Inflammatory macrophage treated with lipopolysaccharide for 1 hour (primary cell): ENCODE measurements at regions not wholly inside any gene's neighbourhood (a gene's known extent, or its start where the extent isn't known, plus 50 kb on each side); places are given as distances from the start of the nearest gene placed in this dataset.
"Not testable (repeated sequence)": the region's sequence is repeated elsewhere in the genome, so short reads cannot be mapped to it uniquely, and the experiment has no call there.

Experiments used
- DNase-seq, 2 donors: peaks; one replicate each; pipeline ENCODE4 v3.0.0-alpha.2; 2020 to 2022

GRCh38 chr5:97545446-97545845, 362.4 kb upstream of the RIOK2 start:
- no peak for DNase-seq

- DNase-seq = no peak
Measured at GRCh38 chr5:97545886-97546535, 363.0 kb upstream of the RIOK2 start.

GRCh38 chr5:97547430-97547829, 364.4 kb upstream of the RIOK2 start:
- no peak for DNase-seq

GRCh38 chr5:97547999-97548738, 365.1 kb upstream of the RIOK2 start:
- DNase-seq = peak; percentile 66 to 68

- DNase-seq = no peak
Measured at GRCh38 chr5:97548739-97549080, 365.7 kb upstream of the RIOK2 start.

GRCh38 chr5:97549496-97549895, 366.4 kb upstream of the RIOK2 start:
- no peak for DNase-seq

- no peak for DNase-seq
Measured at GRCh38 chr5:97550164-97550563, 367.1 kb upstream of the RIOK2 start.

- DNase-seq = no peak
Measured at GRCh38 chr5:97550818-97551217, 367.8 kb upstream of the RIOK2 start.

- DNase-seq = no peak
Measured at GRCh38 chr5:97553604-97554452, 370.8 kb upstream of the RIOK2 start.

GRCh38 chr5:97554977-97555643, 372.1 kb upstream of the RIOK2 start:
- DNase-seq = no peak

- no peak for DNase-seq
Measured at GRCh38 chr5:97555644-97555981, 372.6 kb upstream of the RIOK2 start.

- no peak for DNase-seq
Measured at GRCh38 chr5:97559827-97560598, 377.0 kb upstream of the RIOK2 start.

GRCh38 chr5:97560599-97560993, 377.5 kb upstream of the RIOK2 start:
- no peak for DNase-seq

GRCh38 chr5:97563050-97563657, 380.1 kb upstream of the RIOK2 start:
- DNase-seq = no peak

- DNase-seq = no peak
Measured at GRCh38 chr5:97568382-97568781, 385.3 kb upstream of the RIOK2 start.

GRCh38 chr5:97570242-97570641, 387.2 kb upstream of the RIOK2 start:
- DNase-seq = no peak

- DNase-seq = no peak
Measured at GRCh38 chr5:97575322-97575721, 392.3 kb upstream of the RIOK2 start.

- no peak for DNase-seq
Measured at GRCh38 chr5:97576956-97577355, 393.9 kb upstream of the RIOK2 start.

GRCh38 chr5:97579977-97580376, 396.9 kb upstream of the RIOK2 start:
- not testable (repeated sequence) for DNase-seq

GRCh38 chr5:97580746-97581145, 397.7 kb upstream of the RIOK2 start:
- DNase-seq = no peak

- no peak for DNase-seq
Measured at GRCh38 chr5:97591781-97592180, 408.7 kb upstream of the RIOK2 start.

- no peak for DNase-seq
Measured at GRCh38 chr5:97600486-97600885, 417.4 kb upstream of the RIOK2 start.
